A673 (cell line): ENCODE measurements at regions not wholly inside any gene's neighbourhood (a gene's known extent, or its start where the extent isn't known, plus 50 kb on each side); places are given as distances from the start of the nearest gene placed in this dataset.

Experiments used
- BruUV-seq: library from RNA; stranded (reverse); fragments of 400-500 nt; replicated peaks from 2 replicates; lab custom pipeline; 2021; lab: Mats Ljungman, UMichigan
- CTCF ChIA-PET: fragments of 300-600 bp; sonication (Branson Sonifier 250); formaldehyde crosslinking; loops from one replicate; lab custom pipeline; 2022; ENCODE audit warnings: antibody characterized with exemption; lab: Charles Lee
- POLR2A ChIA-PET: fragments of 300-600 bp; sonication (Branson Sonifier 250); formaldehyde crosslinking; loops from one replicate; lab custom pipeline; 2022; ENCODE audit warnings: antibody characterized with exemption; ENCODE audit not compliant: low non-redundant PET; lab: Charles Lee
- DNase-seq: peaks from one replicate; pipeline ENCODE4 v3.0.0-alpha.2; 2015; ENCODE audit warnings: low spot score
- H3K27ac ChIP-seq: fragments of 200-600 bp; sonication (generic); 2 replicates; pipeline ENCODE4 v1.5.1; 2016; ENCODE audit warnings: mixed run types, low read depth, mild to moderate bottlenecking, mixed read lengths, antibody characterized with exemption, low read length; ENCODE audit not compliant: poor library complexity, severe bottlenecking
- H3K27me3 ChIP-seq: fragments of 200-600 bp; sonication (generic); replicated peaks from 2 replicates; pipeline ENCODE4 v1.6.1; 2017; ENCODE audit warnings: mixed run types, low read depth, mild to moderate bottlenecking, mixed read lengths, antibody characterized with exemption, low read length; ENCODE audit not compliant: insufficient read depth, poor library complexity
- H3K36me3 ChIP-seq: fragments of 200-600 bp; sonication (generic); 2 replicates; pipeline ENCODE4 v1.6.1; 2016; ENCODE audit warnings: mixed run types, mild to moderate bottlenecking, mixed read lengths, antibody characterized with exemption, low read length; ENCODE audit not compliant: insufficient read depth, poor library complexity, severe bottlenecking
- H3K4me1 ChIP-seq: fragments of 200-600 bp; sonication (generic); 2 replicates; pipeline ENCODE4 v1.6.1; 2017; ENCODE audit warnings: mixed run types, mild to moderate bottlenecking, mixed read lengths, antibody characterized with exemption, low read length; ENCODE audit not compliant: insufficient read depth, poor library complexity, severe bottlenecking
- H3K4me3 ChIP-seq: fragments of 200-600 bp; sonication (generic); 2 replicates; pipeline ENCODE4 v1.5.1; 2016; ENCODE audit warnings: low read depth, mixed run types, mild to moderate bottlenecking, mixed read lengths, low read length; ENCODE audit not compliant: poor library complexity, severe bottlenecking
- H3K9me3 ChIP-seq: fragments of 200-600 bp; sonication (generic); 2 replicates; pipeline ENCODE4 v1.6.1; 2016; ENCODE audit warnings: mixed run types, low read depth, mild to moderate bottlenecking, mixed read lengths, antibody characterized with exemption, low read length; ENCODE audit not compliant: poor library complexity, severe bottlenecking
- CTCF ChIP-seq: fragments of 300-800, 200-600 bp; sonication (generic); conservative IDR thresholded peaks from 2 replicates; pipeline ENCODE4 v1.5.1; 2017; ENCODE audit warnings: low read depth, mild to moderate bottlenecking, antibody characterized with exemption, low read length, moderate library complexity, mixed read lengths
- EZH2 ChIP-seq: fragments of 200-600 bp; sonication (generic); IDR thresholded peaks from 2 replicates; pipeline ENCODE4 v1.6.1; 2017; ENCODE audit warnings: borderline replicate concordance, low read depth, mild to moderate bottlenecking, mixed read lengths, antibody characterized with exemption, low read length; ENCODE audit not compliant: poor library complexity, severe bottlenecking
- intact Hi-C: fragments of 100-400 bp; cut with micrococcal nuclease; formaldehyde crosslinking; loops from one replicate; pipeline ENCODE4 v1.10.0; 2022; ENCODE audit not compliant: unreplicated experiment

DNA sequence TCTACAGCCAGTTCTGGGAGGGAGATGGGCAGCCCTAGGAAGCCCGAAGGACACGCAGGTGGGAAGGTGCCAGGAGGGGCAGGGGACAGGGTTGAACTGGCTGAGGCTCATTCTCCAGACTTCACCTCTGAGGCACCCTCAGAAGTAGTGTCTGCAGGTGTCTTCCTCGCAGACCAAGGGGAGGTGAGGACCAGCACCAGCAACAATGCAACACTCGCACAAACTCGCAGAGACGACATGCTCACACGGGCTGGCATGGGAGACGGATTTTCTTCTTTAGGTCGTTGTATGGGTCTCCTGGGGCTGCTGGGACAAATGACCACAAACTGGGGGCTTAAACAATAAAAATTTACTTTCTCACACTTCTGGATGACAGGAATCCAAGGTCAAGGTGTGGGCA lies 132.2 kb upstream of the FOXF1 start:
- TF ChIP-seq EZH2 (no peak), CTCF (no peak)
- intact Hi-C loops, result no loop called here
- no TSS peak for BruUV-seq
- CTCF ChIA-PET, result no interaction called here
- POLR2A ChIA-PET, result no interaction called here
- no peak for DNase-seq
- Histone ChIP-seq H3K36me3 (no peaks in the 10 kb centered on the region), H3K4me3 (no peak overlapping the region), H3K4me1 (no peaks in the 10 kb centered on the region), H3K27ac (no peak overlapping the region), H3K9me3 (no peaks in the 10 kb centered on the region), H3K27me3 (peaks cover 39% of the 10 kb centered on the region)

DNA sequence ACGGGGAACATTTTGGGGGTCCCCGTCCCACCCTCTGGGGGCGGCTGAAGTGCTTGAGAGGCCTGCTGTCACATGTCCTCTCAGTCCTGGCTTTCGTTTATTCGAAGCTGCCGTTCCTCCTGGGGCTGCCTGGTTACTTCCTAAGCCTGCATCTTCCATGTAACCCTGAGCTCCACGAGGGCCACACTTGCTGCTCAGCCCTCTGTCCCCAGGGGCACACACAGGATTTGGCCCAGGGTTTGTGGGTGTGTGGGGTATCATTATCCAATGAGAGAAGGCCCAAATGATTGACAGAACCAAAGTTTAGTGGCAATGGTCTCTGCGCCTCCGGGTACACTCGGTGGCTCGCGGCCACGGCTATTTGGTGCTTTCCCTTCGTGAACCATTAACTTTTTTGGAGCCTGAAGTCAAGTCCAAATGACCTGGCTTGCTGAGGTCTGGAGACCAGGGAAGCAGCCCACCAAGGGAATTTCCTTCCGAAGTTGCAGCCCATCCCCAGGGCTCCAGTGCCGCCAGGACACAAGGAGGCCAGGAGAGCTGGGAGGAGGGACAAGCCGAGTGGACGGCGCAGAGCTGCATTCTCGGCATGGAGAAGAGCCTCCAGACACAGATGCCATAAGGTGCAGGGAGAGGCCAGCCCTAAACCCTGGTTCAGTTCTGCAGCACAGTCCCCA lies 131.4 kb upstream of the FOXF1 start:
- ChIA-PET CTCF (no interaction called here), POLR2A (no interaction called here)
- TF ChIP-seq CTCF (no peak), EZH2 (no peak)
- no TSS peak for BruUV-seq
- intact Hi-C loops, result no loop called here
- H3K4me3 ChIP-seq, result no peak overlapping the region
- no peaks in the 10 kb centered on the region for H3K4me1 ChIP-seq
- no peaks in the 10 kb centered on the region for H3K36me3 ChIP-seq
- no peaks in the 10 kb centered on the region for H3K9me3 ChIP-seq
- no peak overlapping the region for H3K27ac ChIP-seq
- peaks cover 39% of the 10 kb centered on the region for H3K27me3 ChIP-seq
- no peak for DNase-seq

- ChIA-PET CTCF (no interaction called here), POLR2A (no interaction called here)
- no TSS peak for BruUV-seq
- DNase-seq, result no peak
- no peak for TF ChIP-seq CTCF
- no peak for TF ChIP-seq EZH2
- H3K27me3 ChIP-seq, result peaks cover 39% of the 10 kb centered on the region
- H3K4me3 ChIP-seq, result no peak overlapping the region
- no peaks in the 10 kb centered on the region for H3K4me1 ChIP-seq
- no peaks in the 10 kb centered on the region for H3K36me3 ChIP-seq
- H3K9me3 ChIP-seq, result no peaks in the 10 kb centered on the region
- intact Hi-C loops, result no loop called here
- H3K27ac ChIP-seq, result no peak overlapping the region
Observed at GRCh38 chr16:86379505-86379846, 130.9 kb upstream of the FOXF1 start.
